Neural cell (in vitro differentiated cells): ENCODE measurements at regions not wholly inside any gene's neighbourhood (a gene's known extent, or its start where the extent isn't known, plus 50 kb on each side); places are given as distances from the start of the nearest gene placed in this dataset.

ENCODE experiments used
- H2AFZ ChIP-seq: fragments of 200-600, 300-800 bp; sonication (generic), shearing (Covaris generic); 2 replicates; pipeline ENCODE4 v1.6.0; 2014; ENCODE audit warnings: low read depth, mild to moderate bottlenecking, antibody characterized with exemption, low read length, moderate library complexity
- H3F3A ChIP-seq: fragments of 200-600 bp; shearing (Covaris generic); 2 replicates; pipeline ENCODE4 v1.6.1; 2016; ENCODE audit warnings: mild to moderate bottlenecking, moderate library complexity, mixed read lengths, antibody characterized with exemption, low read length; ENCODE audit not compliant: insufficient read depth, poor library complexity, severe bottlenecking
- H3K27ac ChIP-seq: fragments of 200-600, 300-800 bp; sonication (generic), shearing (Covaris generic); 2 replicates; pipeline ENCODE4 v1.5.1; 2014; ENCODE audit warnings: mild to moderate bottlenecking, low read length, moderate library complexity
- H3K27me3 ChIP-seq: fragments of 300-800, 200-600 bp; sonication (generic), shearing (Covaris generic); 2 replicates; pipeline ENCODE4 v1.6.0; 2014; ENCODE audit warnings: mild to moderate bottlenecking, low read depth, low read length, moderate library complexity; ENCODE audit not compliant: insufficient read depth
- H3K36me3 ChIP-seq: fragments of 300-800, 200-600 bp; sonication (generic), shearing (Covaris generic); 2 replicates; pipeline ENCODE4 v1.5.1; 2014; ENCODE audit warnings: mild to moderate bottlenecking, antibody characterized with exemption, low read length, moderate library complexity; ENCODE audit not compliant: insufficient read depth
- H3K4me2 ChIP-seq: fragments of 300-800, 200-600 bp; sonication (generic), shearing (Covaris generic); 2 replicates; pipeline ENCODE4 v1.6.0; 2014; ENCODE audit warnings: mild to moderate bottlenecking, low read length
- H3K4me3 ChIP-seq: fragments of 300-800, 200-600 bp; sonication (generic), shearing (Covaris generic); 2 replicates; pipeline ENCODE4 v1.5.1; 2014; ENCODE audit warnings: mild to moderate bottlenecking, low read length, moderate library complexity
- H3K79me2 ChIP-seq: fragments of 200-600 bp; shearing (Covaris generic); replicated peaks from 2 replicates; pipeline ENCODE4 v1.6.0; 2014; ENCODE audit warnings: mild to moderate bottlenecking, low read length, moderate library complexity; ENCODE audit not compliant: insufficient read depth
- H3K9ac ChIP-seq: fragments of 300-800, 200-600 bp; sonication (generic), shearing (Covaris generic); 2 replicates; pipeline ENCODE4 v1.6.1; 2016; ENCODE audit warnings: mild to moderate bottlenecking, low read length, mixed read lengths
- H3K9me2 ChIP-seq: fragments of 200-600 bp; shearing (Covaris generic); 2 replicates; pipeline ENCODE4 v1.6.1; 2016; ENCODE audit warnings: mild to moderate bottlenecking, low read length, mixed read lengths; ENCODE audit not compliant: insufficient read depth
- H3K9me3 ChIP-seq: fragments of 200-600, 300-800 bp; sonication (generic), shearing (Covaris generic); 2 replicates; pipeline ENCODE4 v1.6.1; 2016; ENCODE audit warnings: mild to moderate bottlenecking, mixed run types, low read length, moderate library complexity, mixed read lengths
- H4K20me1 ChIP-seq: fragments of 200-600 bp; shearing (Covaris generic); 2 replicates; pipeline ENCODE4 v1.6.1; 2016; ENCODE audit warnings: mild to moderate bottlenecking, mixed run types; ENCODE audit not compliant: insufficient read depth
- EP300 ChIP-seq: fragments of 450-650 bp; conservative IDR thresholded peaks from 2 replicates; pipeline ENCODE4 v1.6.1; 2014; ENCODE audit warnings: antibody characterized with exemption, mild to moderate bottlenecking, moderate library complexity; ENCODE audit not compliant: poor library complexity, severe bottlenecking
- EZH2 ChIP-seq: fragments of 200-600, 300-800 bp; shearing (Covaris generic), sonication (generic); IDR thresholded peaks from 2 replicates; pipeline ENCODE4 v1.6.1; 2014; ENCODE audit warnings: antibody characterized with exemption, low read length, borderline replicate concordance, mild to moderate bottlenecking; ENCODE audit not compliant: insufficient read depth, poor library complexity, severe bottlenecking
- MXI1 ChIP-seq: fragments of 450-650 bp; conservative IDR thresholded peaks from 2 replicates; pipeline ENCODE4 v1.6.1; 2014; ENCODE audit warnings: antibody characterized with exemption, mild to moderate bottlenecking; ENCODE audit not compliant: poor library complexity, severe bottlenecking
- POLR2AphosphoS5 ChIP-seq: IDR thresholded peaks from 2 replicates; pipeline ENCODE4 v1.6.1; 2012
- RAD21 ChIP-seq: fragments of 450-650 bp; conservative IDR thresholded peaks from 2 replicates; pipeline ENCODE4 v1.6.1; 2014; ENCODE audit warnings: antibody characterized with exemption, mild to moderate bottlenecking, moderate library complexity
- REST ChIP-seq: IDR thresholded peaks from 2 replicates; pipeline ENCODE4 v1.6.1; 2012; ENCODE audit warnings: borderline replicate concordance
- SMC3 ChIP-seq: fragments of 450-650 bp; conservative IDR thresholded peaks from 2 replicates; pipeline ENCODE4 v1.6.1; 2014; ENCODE audit warnings: antibody characterized with exemption, mild to moderate bottlenecking, moderate library complexity; ENCODE audit not compliant: poor library complexity
- TAF1 ChIP-seq: IDR thresholded peaks from 2 replicates; pipeline ENCODE4 v1.6.1; 2012; ENCODE audit warnings: low read depth
- TF ChIP-seq, protein P1 (sequence below): fragments of 450-650 bp; IDR thresholded peaks from 2 replicates; pipeline ENCODE4 v1.5.1; 2014; ENCODE audit warnings: antibody characterized with exemption, mild to moderate bottlenecking, moderate library complexity; ENCODE audit not compliant: poor library complexity, severe bottlenecking

DNA sequence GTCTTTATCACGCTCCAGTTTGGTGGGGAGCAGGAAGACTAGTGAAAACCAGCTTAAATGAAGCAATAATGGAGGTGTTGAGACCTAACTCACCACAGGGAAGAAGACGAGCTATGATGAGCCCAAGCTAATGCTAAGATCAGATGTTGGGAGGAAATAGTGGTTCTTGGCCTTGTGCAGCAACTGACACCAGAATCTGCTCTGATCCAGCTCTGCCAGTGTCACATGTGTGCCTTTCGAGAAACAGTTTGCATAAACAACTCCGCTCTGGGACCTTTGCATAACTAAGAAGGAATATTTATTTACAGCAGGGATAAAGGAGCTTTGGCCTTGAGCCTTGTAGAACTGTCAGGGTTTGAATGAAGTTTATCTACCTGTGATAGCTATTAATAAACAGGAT is 369.4 kb upstream of the CCDC196 start:
- TF ChIP-seq RAD21 (no peak), REST (no peak), MXI1 (no peak)
- Histone ChIP-seq H3K79me2 (no peaks in the 10 kb centered on the region), H3F3A (no peaks in the 10 kb centered on the region), H3K4me2 (no peak overlapping the region), H2AFZ (no peak overlapping the region), H3K9me2 (no peaks in the 10 kb centered on the region), H3K27me3 (no peaks in the 10 kb centered on the region), H3K9ac (no peak overlapping the region), H3K4me3 (no peak overlapping the region), H3K36me3 (no peaks in the 10 kb centered on the region), H3K9me3 (no peaks in the 10 kb centered on the region), H3K27ac (no peak overlapping the region), H4K20me1 (no peaks in the 10 kb centered on the region)

DNA sequence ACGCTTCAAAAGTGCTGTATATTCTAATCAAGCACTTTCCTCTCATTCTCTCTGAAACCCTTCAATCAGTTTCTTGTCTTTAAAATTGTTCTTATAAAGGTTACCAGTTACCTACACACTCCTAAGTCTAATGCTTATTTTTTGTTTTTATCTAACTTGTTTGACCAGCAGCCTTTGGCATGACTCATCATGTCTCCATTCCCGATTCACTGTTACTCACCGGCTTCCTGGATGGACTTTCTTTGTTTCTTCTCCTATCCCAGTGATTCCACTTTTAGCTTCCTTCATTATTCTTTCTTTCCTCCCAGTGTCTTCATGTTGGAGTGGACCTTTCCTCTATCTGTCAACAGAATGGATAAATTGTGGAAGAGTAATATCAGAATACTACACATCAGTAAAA is 368.6 kb upstream of the CCDC196 start:
- no peak overlapping the region for H3K4me3 ChIP-seq
- no peaks in the 10 kb centered on the region for H3K9me3 ChIP-seq
- no peak overlapping the region for H2AFZ ChIP-seq
- H4K20me1 ChIP-seq = no peaks in the 10 kb centered on the region
- H3K27ac ChIP-seq = no peak overlapping the region
- no peaks in the 10 kb centered on the region for H3K79me2 ChIP-seq
- TF ChIP-seq, protein P1, sequence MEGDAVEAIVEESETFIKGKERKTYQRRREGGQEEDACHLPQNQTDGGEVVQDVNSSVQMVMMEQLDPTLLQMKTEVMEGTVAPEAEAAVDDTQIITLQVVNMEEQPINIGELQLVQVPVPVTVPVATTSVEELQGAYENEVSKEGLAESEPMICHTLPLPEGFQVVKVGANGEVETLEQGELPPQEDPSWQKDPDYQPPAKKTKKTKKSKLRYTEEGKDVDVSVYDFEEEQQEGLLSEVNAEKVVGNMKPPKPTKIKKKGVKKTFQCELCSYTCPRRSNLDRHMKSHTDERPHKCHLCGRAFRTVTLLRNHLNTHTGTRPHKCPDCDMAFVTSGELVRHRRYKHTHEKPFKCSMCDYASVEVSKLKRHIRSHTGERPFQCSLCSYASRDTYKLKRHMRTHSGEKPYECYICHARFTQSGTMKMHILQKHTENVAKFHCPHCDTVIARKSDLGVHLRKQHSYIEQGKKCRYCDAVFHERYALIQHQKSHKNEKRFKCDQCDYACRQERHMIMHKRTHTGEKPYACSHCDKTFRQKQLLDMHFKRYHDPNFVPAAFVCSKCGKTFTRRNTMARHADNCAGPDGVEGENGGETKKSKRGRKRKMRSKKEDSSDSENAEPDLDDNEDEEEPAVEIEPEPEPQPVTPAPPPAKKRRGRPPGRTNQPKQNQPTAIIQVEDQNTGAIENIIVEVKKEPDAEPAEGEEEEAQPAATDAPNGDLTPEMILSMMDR = no peak
- TF ChIP-seq POLR2AphosphoS5 (no peak), RAD21 (no peak), EP300 (no peak), SMC3 (no peak), EZH2 (no peak), REST (no peak), TAF1 (no peak), MXI1 (no peak)
- H3K9me2 ChIP-seq = no peaks in the 10 kb centered on the region
- no peaks in the 10 kb centered on the region for H3K27me3 ChIP-seq
- no peak overlapping the region for H3K9ac ChIP-seq
- no peaks in the 10 kb centered on the region for H3F3A ChIP-seq
- no peak overlapping the region for H3K4me2 ChIP-seq
- no peaks in the 10 kb centered on the region for H3K36me3 ChIP-seq
